Neural progenitor cell (in vitro differentiated cells): ENCODE measurements at regions not wholly inside any gene's neighbourhood (a gene's known extent, or its start where the extent isn't known, plus 50 kb on each side); places are given as distances from the start of the nearest gene placed in this dataset.

Experiments used
- EZH2 ChIP-seq: fragments of 200-600 bp; sonication (generic); IDR thresholded peaks from 2 replicates; pipeline ENCODE4 v1.6.1; 2017; ENCODE audit warnings: antibody characterized with exemption, mild to moderate bottlenecking, moderate library complexity
- TF ChIP-seq, protein P1 (sequence below): fragments of 200-600 bp; sonication (generic); IDR thresholded peaks from 2 replicates; pipeline ENCODE4 v1.5.1; 2017; ENCODE audit warnings: antibody characterized with exemption, mild to moderate bottlenecking

DNA sequence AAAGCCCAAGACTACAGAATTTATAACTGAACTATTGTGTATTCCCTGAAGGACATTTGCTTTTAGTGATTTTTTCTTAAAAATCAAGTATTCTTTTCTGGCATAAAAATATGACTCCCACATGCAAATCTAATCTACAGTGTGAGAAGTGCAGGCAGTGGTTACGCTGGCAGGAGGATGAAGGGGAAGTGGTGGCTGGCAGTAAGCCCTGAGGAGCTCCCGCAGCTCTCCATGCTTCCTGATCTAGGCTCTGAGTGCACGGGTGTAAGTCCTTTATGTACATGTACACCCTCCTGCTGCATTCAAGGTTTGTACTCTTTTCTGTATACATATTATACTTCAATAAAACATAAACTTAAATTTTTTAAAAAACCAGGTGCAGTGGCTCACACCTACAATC is 67.5 kb upstream of the PRDX6 start:
- TF ChIP-seq, protein P1, sequence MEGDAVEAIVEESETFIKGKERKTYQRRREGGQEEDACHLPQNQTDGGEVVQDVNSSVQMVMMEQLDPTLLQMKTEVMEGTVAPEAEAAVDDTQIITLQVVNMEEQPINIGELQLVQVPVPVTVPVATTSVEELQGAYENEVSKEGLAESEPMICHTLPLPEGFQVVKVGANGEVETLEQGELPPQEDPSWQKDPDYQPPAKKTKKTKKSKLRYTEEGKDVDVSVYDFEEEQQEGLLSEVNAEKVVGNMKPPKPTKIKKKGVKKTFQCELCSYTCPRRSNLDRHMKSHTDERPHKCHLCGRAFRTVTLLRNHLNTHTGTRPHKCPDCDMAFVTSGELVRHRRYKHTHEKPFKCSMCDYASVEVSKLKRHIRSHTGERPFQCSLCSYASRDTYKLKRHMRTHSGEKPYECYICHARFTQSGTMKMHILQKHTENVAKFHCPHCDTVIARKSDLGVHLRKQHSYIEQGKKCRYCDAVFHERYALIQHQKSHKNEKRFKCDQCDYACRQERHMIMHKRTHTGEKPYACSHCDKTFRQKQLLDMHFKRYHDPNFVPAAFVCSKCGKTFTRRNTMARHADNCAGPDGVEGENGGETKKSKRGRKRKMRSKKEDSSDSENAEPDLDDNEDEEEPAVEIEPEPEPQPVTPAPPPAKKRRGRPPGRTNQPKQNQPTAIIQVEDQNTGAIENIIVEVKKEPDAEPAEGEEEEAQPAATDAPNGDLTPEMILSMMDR, result no peak
- TF ChIP-seq EZH2, result no peak
